KMS-11 (cell line): ENCODE measurements at regions not wholly inside any gene's neighbourhood (a gene's known extent, or its start where the extent isn't known, plus 50 kb on each side); places are given as distances from the start of the nearest gene placed in this dataset.

Experiments used
- H2AFZ ChIP-seq: fragments of 200-600 bp; sonication (generic); 2 replicates; pipeline ENCODE4 v1.6.1; 2016; ENCODE audit warnings: antibody characterized with exemption, mixed run types, low read depth
- H3K27ac ChIP-seq: fragments of 200-600 bp; sonication (generic); 2 replicates; pipeline ENCODE4 v1.6.1; 2016; ENCODE audit warnings: mild to moderate bottlenecking, mixed run types
- H3K27me3 ChIP-seq: fragments of 200-600 bp; sonication (generic); 2 replicates; pipeline ENCODE4 v1.6.1; 2017; ENCODE audit warnings: mild to moderate bottlenecking, low read depth, mixed run types, moderate library complexity; ENCODE audit not compliant: insufficient read depth
- H3K36me3 ChIP-seq: fragments of 200-600 bp; sonication (generic); 2 replicates; pipeline ENCODE4 v1.6.1; 2017; ENCODE audit warnings: mild to moderate bottlenecking, mixed run types; ENCODE audit not compliant: insufficient read depth
- H3K4me1 ChIP-seq: fragments of 200-600 bp; sonication (generic); 2 replicates; pipeline ENCODE4 v1.6.1; 2016; ENCODE audit warnings: mild to moderate bottlenecking, low read depth, mixed run types; ENCODE audit not compliant: poor library complexity, severe bottlenecking
- H3K4me2 ChIP-seq: fragments of 200-600 bp; sonication (generic); 2 replicates; pipeline ENCODE4 v1.7.0; 2016; ENCODE audit warnings: mild to moderate bottlenecking, mixed run types
- H3K4me3 ChIP-seq: fragments of 200-600 bp; sonication (generic); IDR thresholded peaks from 2 replicates; pipeline ENCODE4 v1.6.1; 2017; ENCODE audit warnings: low read depth, low read length, mixed read lengths; ENCODE audit not compliant: insufficient read depth
- H3K79me2 ChIP-seq: fragments of 200-600 bp; sonication (generic); 2 replicates; pipeline ENCODE4 v1.6.1; 2016; ENCODE audit warnings: low read depth, mixed run types; ENCODE audit not compliant: insufficient read depth
- H3K9ac ChIP-seq: fragments of 200-600 bp; sonication (generic); 2 replicates; pipeline ENCODE4 v1.6.1; 2016; ENCODE audit warnings: mild to moderate bottlenecking, mixed run types
- H4K20me1 ChIP-seq: fragments of 200-600 bp; sonication (generic); 2 replicates; pipeline ENCODE4 v1.6.1; 2016; ENCODE audit warnings: mild to moderate bottlenecking, mixed run types; ENCODE audit not compliant: insufficient read depth
- CTCF ChIP-seq: fragments of 200-600 bp; sonication (generic); conservative IDR thresholded peaks from 2 replicates; pipeline ENCODE4 v1.6.1; 2017; ENCODE audit warnings: low read depth, mild to moderate bottlenecking, antibody characterized with exemption, low read length, moderate library complexity, mixed read lengths

- TF ChIP-seq CTCF, result no peak
- H3K27me3 ChIP-seq, result no peaks in the 10 kb centered on the region
- H3K4me1 ChIP-seq, result no peaks in the 10 kb centered on the region
- H3K4me3 ChIP-seq, result no peak overlapping the region
- no peak overlapping the region for H3K9ac ChIP-seq
- H3K27ac ChIP-seq, result no peak overlapping the region
- H2AFZ ChIP-seq, result no peak overlapping the region
- no peak overlapping the region for H3K4me2 ChIP-seq
- no peaks in the 10 kb centered on the region for H3K79me2 ChIP-seq
- H3K36me3 ChIP-seq, result no peaks in the 10 kb centered on the region
- H4K20me1 ChIP-seq, result no peaks in the 10 kb centered on the region
These were observed 87.3 kb downstream of the RSPH3 start for GRCh38 chr6:158912655-158913054.

- Histone ChIP-seq H3K4me1 (no peaks in the 10 kb centered on the region), H3K27ac (no peak overlapping the region), H3K27me3 (no peaks in the 10 kb centered on the region), H3K4me3 (no peak overlapping the region), H3K36me3 (no peaks in the 10 kb centered on the region), H3K79me2 (no peaks in the 10 kb centered on the region), H3K4me2 (no peak overlapping the region), H4K20me1 (no peaks in the 10 kb centered on the region), H3K9ac (no peak overlapping the region), H2AFZ (no peak overlapping the region)
- no peak for TF ChIP-seq CTCF
These were observed 88.1 kb downstream of the RSPH3 start for GRCh38 chr6:158911746-158912480.

- Histone ChIP-seq H3K4me1 (no peaks in the 10 kb centered on the region), H3K27ac (no peak overlapping the region), H2AFZ (no peak overlapping the region), H3K9ac (no peak overlapping the region), H3K79me2 (no peaks in the 10 kb centered on the region), H4K20me1 (no peaks in the 10 kb centered on the region), H3K4me3 (no peak overlapping the region), H3K4me2 (no peak overlapping the region), H3K36me3 (no peaks in the 10 kb centered on the region), H3K27me3 (no peaks in the 10 kb centered on the region)
- no peak for TF ChIP-seq CTCF
These were observed 89.2 kb downstream of the RSPH3 start for GRCh38 chr6:158910484-158911440.

- Histone ChIP-seq H3K4me1 (no peaks in the 10 kb centered on the region), H3K27ac (no peak overlapping the region), H3K9ac (no peak overlapping the region), H3K36me3 (no peaks in the 10 kb centered on the region), H3K27me3 (no peaks in the 10 kb centered on the region), H3K79me2 (no peaks in the 10 kb centered on the region), H3K4me3 (no peak overlapping the region), H2AFZ (no peak overlapping the region), H3K4me2 (no peak overlapping the region), H4K20me1 (no peaks in the 10 kb centered on the region)
- TF ChIP-seq CTCF, result no peak
These were observed 90.1 kb downstream of the RSPH3 start for GRCh38 chr6:158909938-158910337.
